NCI-H1694 treated with DMSO at 0.1 percent for 48 hours (cell line): ENCODE measurements at regions not wholly inside any gene's neighbourhood (a gene's known extent, or its start where the extent isn't known, plus 50 kb on each side); places are given as distances from the start of the nearest gene placed in this dataset.

Experiments
- DNase-seq: peaks from one replicate; lab custom pipeline; 2025; lab: John Stamatoyannopoulos, UW

DNA sequence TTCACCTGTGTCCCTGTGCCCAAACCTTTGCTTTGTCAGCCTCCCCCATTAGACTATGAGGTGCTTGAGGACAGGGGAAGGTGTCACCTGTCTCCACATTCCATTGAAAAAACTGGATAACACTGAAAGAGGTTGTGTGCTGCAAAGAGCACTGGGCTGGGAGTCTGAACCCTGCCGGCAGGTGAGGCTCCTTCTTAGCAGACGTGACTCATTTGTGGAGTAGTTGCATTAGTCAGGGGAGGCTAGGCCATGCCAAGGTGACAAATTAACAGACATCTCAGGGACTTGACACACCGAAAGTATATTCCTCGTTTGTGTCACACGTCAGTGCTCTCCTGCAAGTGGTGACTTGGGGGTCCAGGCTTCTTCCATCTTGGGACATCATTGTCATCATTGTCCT lies 95.9 kb upstream of the STX18 start:
- no peak for DNase-seq

- DNase-seq, result no peak
Observed at GRCh38 chr4:4633431-4633830, 91.6 kb upstream of the STX18 start.

DNA sequence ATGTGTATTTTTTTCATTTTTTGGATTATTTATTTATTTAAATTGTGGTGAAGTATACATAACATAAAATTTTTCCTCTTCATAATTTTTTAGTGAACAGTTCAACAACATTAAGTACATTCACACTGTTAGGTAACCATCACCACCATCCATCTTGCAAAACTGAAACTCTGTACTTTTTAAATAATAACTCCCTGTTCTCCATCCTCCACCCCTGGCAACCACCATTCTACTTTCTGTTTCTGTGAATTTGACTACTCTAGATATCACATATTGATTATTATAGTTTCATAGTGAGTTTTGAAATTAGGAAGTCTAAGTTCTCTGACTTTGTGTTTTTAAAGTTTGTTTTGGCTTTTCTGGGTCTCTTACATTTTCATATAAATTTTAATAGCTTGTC lies 89.3 kb upstream of the STX18 start:
- DNase-seq, result no peak

DNA sequence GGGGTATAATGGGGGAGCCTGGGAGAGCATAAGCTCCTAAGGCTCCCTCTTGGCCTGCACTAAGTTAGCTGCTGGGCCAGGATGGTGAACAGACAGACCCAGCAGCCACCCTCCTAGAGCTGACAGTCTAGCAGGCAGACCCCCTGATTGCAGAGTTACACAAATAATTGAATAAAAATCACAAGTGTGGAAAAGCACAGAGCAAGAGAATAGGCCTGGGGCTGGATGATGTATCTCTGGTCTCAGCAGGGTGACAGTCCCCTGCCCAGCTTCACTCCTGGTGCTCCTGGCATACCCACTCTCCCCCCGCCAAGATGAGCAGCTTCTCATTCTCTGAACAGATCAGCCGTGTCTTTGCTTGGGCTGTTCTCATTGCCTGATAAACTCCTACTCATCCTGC lies 86.1 kb upstream of the STX18 start:
- no peak for DNase-seq

DNA sequence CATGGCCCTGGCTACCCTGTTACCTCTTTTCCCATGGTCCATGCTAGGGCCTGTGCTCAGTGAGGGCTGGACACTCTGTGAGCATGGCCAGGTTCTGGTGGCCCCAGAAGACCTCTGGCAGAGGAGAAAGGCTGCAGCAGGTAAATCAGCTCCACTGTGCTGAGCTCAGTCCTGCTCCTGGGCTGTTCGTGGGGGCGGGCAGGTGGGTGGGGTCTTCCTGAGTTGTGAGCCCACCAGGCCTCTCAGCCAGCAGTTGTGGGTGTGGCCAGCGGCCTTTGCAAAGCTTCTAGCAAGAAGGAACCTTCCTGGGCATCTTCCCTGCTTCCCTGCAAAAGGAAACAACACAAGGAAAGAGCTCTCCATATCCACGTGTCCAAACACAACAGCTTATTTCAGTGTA lies 85.3 kb upstream of the STX18 start:
- DNase-seq, result no peak

DNA sequence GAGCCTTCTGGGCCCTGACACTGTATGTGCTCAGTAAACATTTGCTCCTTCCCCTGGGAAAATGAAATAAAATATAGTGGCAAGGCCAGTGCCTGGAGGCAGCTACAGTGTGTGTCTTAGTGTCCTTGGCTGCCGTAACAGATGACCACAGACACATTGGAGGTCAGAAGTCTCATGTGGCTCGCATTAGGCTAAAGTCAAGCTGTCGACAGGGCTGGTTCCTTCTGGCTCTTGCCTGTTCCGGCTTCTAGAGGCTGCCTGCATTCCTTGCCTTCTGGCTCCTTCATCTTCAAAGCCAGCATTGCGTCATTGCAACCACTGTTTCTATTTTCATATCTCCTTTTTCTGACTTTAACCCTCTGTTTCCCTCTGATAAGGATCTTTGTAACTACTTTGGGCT lies 83.6 kb upstream of the STX18 start:
- no peak for DNase-seq

- DNase-seq, result no peak
Observed at GRCh38 chr4:4624276-4624897, 82.5 kb upstream of the STX18 start.

- DNase-seq, result no peak
Observed at GRCh38 chr4:4619821-4620220, 78.0 kb upstream of the STX18 start.

DNA sequence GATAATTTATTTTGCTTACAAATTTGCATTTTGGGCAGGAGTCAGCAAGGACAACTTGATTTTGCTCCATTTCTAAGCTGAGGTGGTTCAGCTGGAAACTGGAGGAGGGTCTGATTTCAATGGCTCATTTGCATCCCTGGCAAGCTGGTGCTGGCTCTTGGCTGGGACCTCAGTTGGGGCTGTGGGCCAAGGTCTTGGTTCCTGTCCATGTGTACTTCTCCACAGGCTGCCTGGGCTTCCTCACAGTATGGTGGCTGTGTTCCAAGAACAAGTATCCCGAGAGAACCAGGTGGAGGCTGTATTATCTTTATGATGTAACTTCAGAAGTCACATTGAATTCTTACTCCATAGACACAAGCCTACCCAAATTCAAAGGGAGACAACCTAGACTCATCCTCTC lies 77.0 kb upstream of the STX18 start:
- no peak for DNase-seq

- no peak for DNase-seq
Observed at GRCh38 chr4:4614925-4615678, 73.3 kb upstream of the STX18 start.

- no peak for DNase-seq
Observed at GRCh38 chr4:4613641-4614286, 71.9 kb upstream of the STX18 start.

DNA sequence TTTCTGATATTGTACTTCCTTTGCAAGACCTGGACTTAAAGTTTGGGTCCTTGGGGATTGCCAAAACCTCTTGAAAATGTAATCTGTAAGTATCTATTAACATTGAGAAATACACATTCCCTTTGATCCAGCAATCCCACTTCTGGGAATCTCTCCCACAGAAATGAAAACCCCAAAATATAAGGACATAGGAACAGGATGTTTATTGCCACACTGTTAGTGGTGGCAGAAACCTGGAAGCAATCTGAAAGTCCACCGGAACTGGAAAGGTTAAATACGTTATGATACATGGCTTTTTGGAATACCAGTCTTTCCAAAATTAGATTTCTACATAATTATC lies 71.2 kb upstream of the STX18 start:
- no peak for DNase-seq

DNA sequence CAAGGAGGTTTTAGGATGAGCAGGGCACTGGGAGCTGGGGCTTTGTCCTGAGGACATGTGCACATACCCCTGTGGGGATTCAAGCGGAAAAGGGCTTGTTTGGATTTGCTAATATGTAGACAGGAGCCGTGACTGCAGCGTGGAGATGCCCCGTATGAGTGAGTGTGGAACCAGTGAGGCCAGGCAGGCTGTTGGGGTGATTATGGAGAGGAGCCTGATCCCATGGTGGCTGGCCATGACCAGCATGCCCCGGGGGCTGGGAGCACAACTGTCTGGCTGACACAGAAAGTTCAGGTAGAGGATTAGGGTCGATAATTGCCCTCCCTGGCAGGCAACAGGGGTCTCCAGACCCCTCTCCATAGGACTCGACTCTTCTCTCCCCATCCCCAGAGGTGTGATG lies 68.8 kb upstream of the STX18 start:
- no peak for DNase-seq

DNA sequence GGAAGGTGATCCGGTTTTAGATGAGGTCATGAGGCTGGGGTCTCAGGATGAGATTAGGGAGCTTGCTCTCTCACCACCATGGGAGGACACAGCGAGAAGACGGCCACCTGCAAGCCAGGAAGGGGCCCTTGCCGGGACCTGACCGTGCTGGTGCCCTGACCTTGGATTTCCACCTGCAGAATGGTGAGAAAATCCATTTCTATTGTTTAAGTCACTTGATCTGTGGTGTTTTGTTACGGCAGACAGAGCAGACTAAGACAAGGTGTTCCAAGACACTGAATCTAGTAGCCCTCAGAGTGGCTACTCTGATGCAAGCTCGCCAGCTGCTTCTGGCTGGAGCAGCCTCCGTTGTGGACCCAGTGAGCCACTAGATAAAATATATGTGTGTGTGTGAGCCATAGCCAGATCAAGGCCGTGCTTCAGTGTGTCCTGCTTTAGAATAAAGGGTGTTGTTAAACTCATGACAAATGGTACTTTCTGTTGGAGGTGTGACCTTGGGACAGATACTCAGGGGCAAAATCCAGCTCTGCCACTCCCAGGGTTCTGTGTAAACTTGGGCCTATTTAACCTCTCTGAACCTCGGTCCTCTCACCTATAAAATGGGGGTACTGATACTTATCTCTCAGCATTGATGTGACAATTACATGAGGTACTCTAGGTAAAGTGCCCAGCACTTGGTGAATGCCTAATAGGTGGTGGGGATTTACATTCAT lies 67.9 kb upstream of the STX18 start:
- DNase-seq, result no peak

- no peak for DNase-seq
Observed at GRCh38 chr4:4608214-4608537, 66.3 kb upstream of the STX18 start.

DNA sequence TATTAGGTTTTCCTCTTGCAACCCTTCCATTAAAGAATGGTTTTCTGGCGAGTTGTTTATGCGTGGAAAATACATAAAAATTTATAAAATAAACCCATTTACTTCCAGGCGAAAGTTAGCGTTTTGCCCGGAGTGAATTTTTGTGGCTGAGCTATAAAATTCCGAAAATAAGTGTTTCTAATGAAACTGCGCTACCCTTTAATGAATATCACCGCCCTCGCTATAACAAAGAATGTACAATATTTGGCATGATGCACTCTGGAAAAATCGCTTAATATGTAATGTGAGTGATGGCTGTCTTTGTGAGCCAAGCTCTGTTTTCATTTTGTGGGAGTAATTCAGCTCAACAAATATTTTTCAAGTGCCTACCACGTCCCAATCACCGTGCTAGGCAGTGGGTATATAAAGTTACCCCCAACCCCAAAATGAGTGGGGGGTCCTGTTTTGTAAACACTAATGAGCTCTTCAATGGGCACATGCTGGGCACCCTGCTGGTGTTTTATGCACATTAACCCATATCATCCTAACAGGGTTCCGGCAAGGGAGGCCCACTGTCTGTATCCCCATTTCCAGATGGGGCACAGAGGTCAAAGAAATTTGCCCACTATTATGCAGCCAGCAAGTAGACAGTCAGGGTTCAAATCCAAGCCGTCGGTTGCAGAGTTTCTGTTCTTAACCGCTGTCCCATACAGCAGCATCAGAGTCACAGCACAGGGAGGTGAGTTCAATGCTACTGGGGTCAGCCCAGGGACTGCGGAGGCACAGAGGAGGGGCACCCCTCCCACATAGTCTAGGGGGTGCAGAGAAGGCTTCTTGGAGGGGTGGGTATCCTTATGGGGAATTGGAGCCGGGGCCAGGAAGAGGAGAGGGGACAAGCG lies 65.7 kb upstream of the STX18 start:
- DNase-seq, result no peak

DNA sequence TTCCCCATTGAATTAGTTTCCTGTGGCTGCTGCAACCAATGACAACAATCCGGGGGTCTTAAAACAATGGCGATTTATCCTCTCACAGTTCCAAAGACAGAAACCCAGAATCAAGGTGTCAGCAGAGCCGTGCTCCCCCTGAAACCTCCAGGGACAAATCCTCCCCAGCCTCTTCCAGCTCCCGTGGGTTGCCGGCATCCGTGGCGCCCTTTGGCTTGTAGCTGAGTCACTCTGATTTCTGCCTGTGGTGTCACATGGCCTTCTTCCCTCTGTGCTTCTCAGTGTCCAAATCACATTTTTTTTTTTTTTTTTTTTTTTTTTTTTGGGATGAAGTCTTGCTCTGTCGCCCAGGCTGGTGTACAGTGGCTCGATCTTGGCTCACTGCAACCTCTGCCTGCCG lies 64.5 kb upstream of the STX18 start:
- DNase-seq, result no peak

- no peak for DNase-seq
Observed at GRCh38 chr4:4605849-4606248, 64.0 kb upstream of the STX18 start.

DNA sequence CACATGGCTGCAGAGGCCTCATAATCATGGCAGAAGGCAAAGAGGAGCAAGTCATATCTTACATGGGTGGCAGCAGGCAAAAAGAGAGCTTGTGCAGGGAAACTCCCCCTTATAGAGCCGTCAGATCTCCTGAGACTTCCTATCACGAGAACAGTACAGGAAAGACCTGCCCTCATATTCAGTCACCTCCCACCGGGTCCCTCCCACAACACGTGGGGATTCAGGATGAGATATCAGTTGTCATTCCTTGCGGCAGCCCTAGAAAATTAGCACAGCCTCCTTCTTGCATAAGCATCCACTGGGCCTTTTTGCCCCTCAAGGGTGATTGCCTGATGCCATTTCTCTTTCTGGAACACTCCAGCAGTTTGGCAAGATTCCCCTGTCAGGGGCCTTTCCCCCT lies 61.7 kb upstream of the STX18 start:
- DNase-seq, result no peak

DNA sequence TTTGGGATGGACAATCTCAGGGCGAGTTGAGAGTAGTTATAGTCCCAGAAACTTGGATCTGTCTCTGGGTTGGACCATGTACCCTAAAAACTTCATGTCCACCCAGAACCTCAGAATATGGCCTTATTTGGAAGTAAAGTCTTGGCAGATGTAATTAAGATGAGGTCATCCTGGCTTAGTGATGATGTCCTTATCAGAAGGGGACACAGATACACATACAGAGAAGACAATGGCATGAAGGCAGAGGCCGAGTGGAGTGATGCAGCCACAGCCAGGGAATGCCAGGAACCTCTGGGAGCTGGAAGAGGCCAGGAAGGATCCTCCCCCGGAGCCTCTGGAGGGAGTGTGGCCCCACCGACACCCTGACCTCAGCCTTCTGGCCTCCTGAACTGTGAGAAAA lies 61.2 kb upstream of the STX18 start:
- no peak for DNase-seq

GRCh38 chr4:4602468-4602867 lies 60.6 kb upstream of the STX18 start:
- DNase-seq, result no peak

DNA sequence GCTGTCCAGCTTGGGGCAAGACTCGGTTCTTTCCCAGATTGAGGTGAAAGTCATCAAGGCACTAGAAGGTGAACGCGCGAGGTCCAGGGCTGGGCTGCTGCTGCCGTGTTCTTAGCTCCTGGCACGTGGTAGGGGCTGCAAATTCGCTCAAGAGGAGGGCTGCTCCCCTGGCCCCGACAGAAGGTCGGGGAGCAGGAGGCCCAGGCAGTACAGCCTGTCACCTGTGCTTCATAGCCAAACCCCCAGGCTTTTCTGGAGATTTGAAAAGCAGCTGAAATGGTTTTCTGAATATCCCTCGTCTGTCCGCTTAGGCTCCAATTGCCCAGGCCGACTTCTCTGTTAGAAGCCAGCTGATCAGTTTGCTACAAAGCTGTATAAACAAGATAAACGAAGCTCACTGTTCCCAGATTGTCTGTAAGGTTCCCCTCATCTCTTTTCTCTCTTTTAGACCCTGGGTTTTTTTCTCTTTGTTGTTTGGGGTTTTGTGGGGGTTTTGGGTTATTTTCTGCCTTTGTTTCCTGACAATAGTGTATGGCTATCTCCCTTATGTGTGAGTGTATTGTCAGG lies 60.0 kb upstream of the STX18 start:
- DNase-seq, result no peak
